GM19035 (cell line): ENCODE measurements at regions not wholly inside any gene's neighbourhood (a gene's known extent, or its start where the extent isn't known, plus 50 kb on each side); places are given as distances from the start of the nearest gene placed in this dataset.
"Not testable (repeated sequence)": the region's sequence is repeated elsewhere in the genome, so short reads cannot be mapped to it uniquely, and the experiment has no call there.

Experiments
- ATAC-seq: cut with Tn5 transposase; IDR thresholded peaks from one replicate; pipeline ENCODE4 v1.9.1; 2021; ENCODE audit not compliant: unreplicated experiment

- ATAC-seq: no peak
Observed at GRCh38 chr2:192828175-192828574, 633.4 kb upstream of the TMEFF2 start.

GRCh38 chr2:192827735-192828134 lies 633.0 kb upstream of the TMEFF2 start:
- ATAC-seq: no peak

- ATAC-seq: no peak
Observed at GRCh38 chr2:192814376-192814775, 619.6 kb upstream of the TMEFF2 start.

GRCh38 chr2:192813341-192813740 lies 618.6 kb upstream of the TMEFF2 start:
- no peak for ATAC-seq

GRCh38 chr2:192809173-192809572 lies 614.4 kb upstream of the TMEFF2 start:
- no peak for ATAC-seq

- no peak for ATAC-seq
Observed at GRCh38 chr2:192783643-192784042, 588.9 kb upstream of the TMEFF2 start.

- no peak for ATAC-seq
Observed at GRCh38 chr2:192775459-192776262, 580.9 kb upstream of the TMEFF2 start.

GRCh38 chr2:192775011-192775410 lies 580.3 kb upstream of the TMEFF2 start:
- ATAC-seq: no peak

- ATAC-seq: no peak
Observed at GRCh38 chr2:192773044-192773443, 578.3 kb upstream of the TMEFF2 start.

- ATAC-seq: no peak
Observed at GRCh38 chr2:192749611-192750200, 555.0 kb upstream of the TMEFF2 start.

GRCh38 chr2:192741889-192742288 lies 547.2 kb upstream of the TMEFF2 start:
- no peak for ATAC-seq

GRCh38 chr2:192735447-192735846 lies 540.7 kb upstream of the TMEFF2 start:
- ATAC-seq: no peak

GRCh38 chr2:192729369-192729768 lies 534.6 kb upstream of the TMEFF2 start:
- ATAC-seq: no peak

- ATAC-seq: no peak
Observed at GRCh38 chr2:192725991-192726390, 531.3 kb upstream of the TMEFF2 start.

- no peak for ATAC-seq
Observed at GRCh38 chr2:192719629-192720028, 524.9 kb upstream of the TMEFF2 start.

GRCh38 chr2:192718340-192718739 lies 523.6 kb upstream of the TMEFF2 start:
- no peak for ATAC-seq

GRCh38 chr2:192700934-192701333 lies 506.2 kb upstream of the TMEFF2 start:
- no peak for ATAC-seq

GRCh38 chr2:192697880-192698279 lies 503.1 kb upstream of the TMEFF2 start:
- ATAC-seq: no peak

- no peak for ATAC-seq
Observed at GRCh38 chr2:192696857-192697256, 502.1 kb upstream of the TMEFF2 start.

- ATAC-seq: no peak
Observed at GRCh38 chr2:192687015-192687414, 492.3 kb upstream of the TMEFF2 start.

GRCh38 chr2:192682511-192682910 lies 487.8 kb upstream of the TMEFF2 start:
- ATAC-seq: not testable (repeated sequence)

- no peak for ATAC-seq
Observed at GRCh38 chr2:192675681-192676080, 480.9 kb upstream of the TMEFF2 start.
